Activated effector memory CD4-positive, alpha-beta T cell treated with anti-CD3 and anti-CD28 coated beads, Interleukin-2, amount 50 U/mL, for 16 hours (primary cell): ENCODE measurements at regions not wholly inside any gene's neighbourhood (a gene's known extent, or its start where the extent isn't known, plus 50 kb on each side); places are given as distances from the start of the nearest gene placed in this dataset.

Experiments used
- DNase-seq: peaks from one replicate; pipeline ENCODE4 v3.0.0-alpha.2; 2020

DNA sequence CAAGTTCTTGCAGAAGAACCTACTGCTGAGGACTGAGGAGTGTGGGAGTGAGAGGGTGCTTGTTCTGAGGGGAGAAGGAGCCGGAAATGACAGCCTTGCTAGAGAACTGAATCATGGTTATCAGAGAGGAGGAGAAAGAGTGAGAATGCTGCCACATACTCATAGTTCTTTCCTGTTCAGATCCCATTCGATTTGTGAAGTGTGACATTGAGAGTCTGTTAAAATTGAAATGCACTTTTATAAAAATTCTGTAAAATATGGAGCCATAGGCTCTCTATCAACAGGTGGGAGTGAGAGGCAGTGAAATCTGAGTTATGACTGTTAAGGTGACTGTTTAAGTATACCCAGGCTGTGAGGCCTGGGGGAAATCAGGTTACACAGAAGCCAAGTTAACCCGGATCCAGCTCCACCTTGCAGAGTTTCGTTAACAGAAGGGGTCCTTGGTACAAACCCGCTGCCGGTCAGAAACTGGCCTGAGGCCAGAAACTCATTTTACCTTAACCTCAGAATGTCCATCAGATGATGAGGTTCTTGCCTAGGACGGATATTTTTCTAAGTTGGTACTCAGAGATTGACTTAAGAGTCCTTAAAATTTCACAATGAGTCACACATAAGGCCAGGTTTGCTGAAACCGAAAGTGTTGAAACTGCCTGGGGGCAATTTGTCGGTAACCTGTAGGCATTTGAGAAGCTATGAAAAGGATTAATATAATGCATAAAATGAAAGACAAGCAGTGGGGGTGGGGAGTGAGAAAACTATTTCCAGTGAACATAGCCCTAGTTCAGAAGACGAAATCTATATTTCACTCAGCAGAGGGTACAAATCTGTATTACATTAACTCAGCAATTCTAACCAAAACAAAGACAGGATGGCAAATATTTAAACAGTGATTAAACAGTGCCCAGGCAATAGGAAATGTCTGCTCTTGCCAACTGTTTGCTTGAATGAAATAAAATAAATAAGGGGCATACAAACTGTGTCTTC is 350.5 kb downstream of the KCNRG start:
- peak; percentile 81 for DNase-seq

DNA sequence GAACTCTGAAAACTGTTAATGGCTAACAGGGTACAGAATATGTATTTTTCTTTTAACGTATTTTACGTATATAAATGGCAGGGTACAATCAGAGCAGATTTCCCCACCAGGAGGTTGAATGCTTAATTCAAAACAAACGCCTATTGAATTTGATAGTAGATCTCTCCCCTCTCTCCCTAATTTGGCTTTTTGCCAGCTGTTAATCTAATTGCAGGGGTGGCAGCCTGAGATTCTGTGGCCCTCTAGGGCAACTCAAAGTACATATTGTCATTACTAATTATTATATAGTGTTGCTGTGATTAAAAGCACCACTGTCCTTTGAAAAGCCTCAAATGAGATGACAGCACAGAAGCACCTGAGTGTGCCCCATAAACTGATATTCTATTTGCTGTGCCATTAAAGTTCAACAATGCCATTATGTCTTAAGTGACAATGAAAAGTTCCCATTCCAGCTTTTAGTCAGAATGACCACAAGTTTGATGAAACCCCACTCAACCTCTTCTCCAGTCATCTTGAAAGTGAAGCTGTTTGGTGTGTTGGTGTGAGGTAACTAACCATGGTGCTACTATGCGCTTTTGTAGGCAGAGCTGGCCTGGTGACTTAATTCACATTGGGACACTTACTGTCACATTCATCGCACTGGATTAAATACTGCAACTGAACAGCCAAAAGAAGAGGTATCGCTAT is 351.4 kb downstream of the KCNRG start:
- peak; percentile 65 for DNase-seq

DNA sequence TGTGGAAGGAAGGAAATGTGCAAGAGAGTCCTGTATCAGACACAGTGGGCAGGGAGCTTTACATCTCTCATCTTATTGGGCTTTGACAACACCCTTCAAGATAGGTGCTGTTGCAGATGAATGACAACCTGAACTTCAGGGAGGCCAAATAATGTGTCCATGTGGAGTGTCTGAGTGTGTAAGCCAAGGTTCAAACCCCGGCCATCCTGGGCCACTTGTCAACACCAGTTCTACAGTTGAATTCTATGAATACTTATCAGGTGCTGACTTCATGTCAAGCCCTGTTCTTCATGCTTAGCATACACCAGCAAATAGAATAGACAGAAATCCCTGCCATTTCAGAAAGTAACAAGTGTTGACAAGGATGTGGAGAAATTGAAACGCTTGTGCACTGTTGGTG is 354.4 kb downstream of the KCNRG start:
- no peak for DNase-seq

DNA sequence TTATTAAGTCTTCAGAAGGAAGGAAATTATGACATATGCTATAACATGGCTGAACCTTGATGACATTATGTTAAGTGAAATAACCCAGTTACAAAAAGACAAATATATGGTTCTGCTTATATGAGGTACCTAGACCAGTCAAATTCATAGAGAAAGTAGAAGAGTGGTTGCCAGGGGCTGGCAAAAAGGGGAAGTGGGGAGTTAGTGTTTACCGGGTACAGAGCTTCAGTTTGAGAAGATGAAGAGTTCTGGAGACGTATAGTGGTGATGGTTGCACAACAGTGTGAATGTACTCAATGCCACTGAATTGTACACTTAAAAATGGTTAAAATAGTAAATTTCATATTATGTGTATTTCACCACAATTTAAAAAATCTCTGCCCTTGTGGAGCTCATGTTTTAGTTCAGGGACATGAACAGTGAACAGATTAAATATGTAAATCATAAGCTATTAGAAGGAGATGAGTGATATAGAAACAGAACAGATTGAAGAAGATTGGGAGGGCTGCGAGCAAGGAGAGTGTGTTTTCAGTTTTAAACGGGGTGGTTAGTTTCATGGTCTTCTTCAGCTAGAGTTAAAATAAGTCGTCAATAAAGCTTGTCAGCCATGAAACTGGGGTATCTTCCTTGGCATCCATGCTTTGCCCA is 355.2 kb downstream of the KCNRG start:
- DNase-seq, result no peak

DNA sequence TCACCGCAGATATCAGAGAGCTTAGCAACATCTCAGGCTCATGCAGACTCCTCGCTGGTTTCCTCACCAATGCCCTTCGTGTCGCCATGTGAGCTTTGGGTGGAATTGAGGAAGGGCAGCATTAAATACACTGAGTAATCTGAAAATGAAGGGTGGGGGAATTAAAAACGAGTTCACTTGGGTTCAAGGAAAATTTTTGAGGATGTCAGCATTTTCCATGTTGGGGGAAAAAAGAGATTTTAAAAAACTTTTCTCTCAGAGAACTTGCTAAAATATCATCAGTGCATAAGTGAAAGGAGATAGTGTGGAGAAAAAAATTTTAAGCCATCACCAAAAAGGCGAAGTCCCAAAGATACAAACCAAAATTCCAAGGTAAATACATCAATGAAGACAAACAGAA is 359.3 kb downstream of the KCNRG start:
- DNase-seq, result no peak

DNA sequence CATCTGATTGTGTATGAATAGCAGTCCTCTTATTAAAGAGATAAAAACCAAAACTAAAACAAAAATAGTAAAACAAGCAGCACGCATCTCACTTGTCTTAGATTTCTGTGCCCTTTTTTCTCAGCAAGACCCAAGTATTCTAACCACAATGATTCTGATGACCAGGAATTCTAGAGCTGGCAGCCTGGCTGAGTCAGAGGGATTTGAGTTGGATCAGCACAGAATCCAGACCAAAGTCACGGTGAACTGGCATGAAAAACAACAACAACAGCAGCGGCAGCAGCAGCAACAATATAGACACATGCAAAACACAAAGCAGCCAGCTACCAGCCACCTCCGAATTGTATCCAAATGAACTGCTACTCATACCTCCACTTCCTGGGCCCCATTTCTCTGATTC is 360.5 kb downstream of the KCNRG start:
- no peak for DNase-seq

DNA sequence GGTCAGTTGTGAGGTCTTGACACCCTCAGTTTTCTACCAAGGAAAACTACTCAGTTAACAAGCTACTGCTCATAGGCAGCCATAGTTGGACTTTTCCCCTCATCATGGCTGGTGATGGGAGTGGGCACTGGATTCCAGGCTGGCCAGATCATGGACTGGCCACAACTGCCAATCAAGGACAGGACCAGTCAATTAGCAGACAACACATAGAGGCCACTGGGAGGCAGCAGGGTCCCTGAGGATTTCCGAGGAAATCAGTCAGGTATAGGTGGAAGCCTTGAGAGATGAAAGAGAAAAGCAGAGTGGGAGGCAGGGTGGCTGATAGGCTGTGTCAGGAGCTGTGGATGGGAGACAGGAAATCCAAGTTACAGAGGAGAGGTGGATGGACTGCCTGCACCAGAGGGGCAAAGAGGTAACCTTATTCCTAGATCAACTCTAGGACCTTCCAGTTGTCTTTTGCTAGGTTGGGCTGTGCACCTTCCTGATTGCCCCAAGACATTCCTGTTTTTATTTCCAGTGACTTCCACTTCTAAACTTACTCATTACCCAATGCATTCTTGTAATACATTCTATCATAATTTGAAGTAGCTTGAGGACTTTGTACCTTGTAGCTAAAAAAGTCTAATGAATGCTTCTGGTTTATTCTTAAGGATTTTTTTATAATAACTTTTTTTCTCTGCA is 361.8 kb downstream of the KCNRG start:
- DNase-seq, result no peak

DNA sequence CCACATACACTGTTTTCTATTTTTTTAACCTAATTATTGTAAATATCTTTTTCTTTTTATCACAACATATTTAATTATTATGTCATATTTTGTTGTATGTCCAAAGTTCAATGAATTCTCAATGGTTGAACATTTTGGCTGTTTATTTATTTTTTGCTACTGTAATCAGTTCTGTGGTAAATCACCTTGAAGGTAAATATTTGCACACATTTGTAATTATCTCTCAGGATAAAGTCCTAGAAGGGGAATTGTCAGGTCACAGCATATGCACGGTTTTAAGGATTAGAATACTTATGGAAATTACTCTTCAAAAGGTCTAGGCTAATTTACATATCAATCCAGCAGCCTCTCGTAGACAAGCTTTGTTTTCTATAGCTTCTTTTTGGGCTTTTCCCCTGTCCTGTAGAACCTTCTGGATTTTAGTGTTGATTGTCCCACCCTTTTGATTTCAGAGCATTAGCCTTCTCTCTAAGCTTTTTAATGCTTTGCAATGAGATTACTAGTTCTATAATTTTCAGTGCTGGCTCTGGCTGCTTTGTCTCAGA is 362.6 kb downstream of the KCNRG start:
- no peak for DNase-seq

DNA sequence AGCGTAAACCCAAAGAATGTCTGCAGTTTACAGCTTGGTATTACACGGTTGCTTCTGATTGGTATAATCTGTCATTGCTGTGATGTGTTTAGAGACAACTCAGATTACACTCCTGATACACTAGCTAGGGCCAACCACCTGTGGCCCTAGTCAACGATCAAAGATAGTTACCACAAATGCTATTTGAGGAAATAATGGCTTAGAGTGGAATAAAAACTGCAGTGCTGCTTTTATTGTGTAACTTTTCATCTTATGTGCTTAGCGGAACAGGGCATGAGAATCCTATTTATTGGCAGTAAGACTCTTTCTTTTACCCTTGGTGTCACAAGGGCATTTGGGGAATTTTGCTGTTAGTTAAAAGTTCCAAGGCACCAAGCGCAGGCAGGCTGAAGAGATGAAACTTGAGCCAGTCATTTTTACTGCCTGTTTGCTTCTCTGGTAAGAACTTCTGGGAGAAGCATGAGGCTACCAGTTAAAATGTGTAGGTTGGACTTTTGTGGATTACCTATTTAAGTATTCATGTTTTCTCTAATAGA is 363.3 kb downstream of the KCNRG start:
- no peak for DNase-seq

DNA sequence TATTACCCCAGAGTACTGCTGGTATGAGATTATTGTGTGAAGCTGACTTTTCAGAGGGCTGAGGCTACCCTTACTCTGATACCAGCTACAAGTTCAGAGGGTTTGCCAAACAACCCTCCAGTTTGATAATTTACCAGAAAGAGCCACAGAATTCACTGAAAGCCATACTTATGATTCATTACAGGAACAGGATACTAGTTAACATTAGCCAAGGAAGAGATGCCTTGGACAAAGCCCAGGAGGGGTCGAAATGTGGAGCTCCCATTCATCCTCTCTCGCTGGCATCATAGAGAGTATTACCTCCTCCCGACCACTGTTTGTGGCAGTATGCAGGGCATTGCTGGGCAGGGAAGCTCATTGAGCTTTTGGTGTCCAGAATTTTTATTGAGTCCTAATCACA is 364.3 kb downstream of the KCNRG start:
- DNase-seq, result no peak

DNA sequence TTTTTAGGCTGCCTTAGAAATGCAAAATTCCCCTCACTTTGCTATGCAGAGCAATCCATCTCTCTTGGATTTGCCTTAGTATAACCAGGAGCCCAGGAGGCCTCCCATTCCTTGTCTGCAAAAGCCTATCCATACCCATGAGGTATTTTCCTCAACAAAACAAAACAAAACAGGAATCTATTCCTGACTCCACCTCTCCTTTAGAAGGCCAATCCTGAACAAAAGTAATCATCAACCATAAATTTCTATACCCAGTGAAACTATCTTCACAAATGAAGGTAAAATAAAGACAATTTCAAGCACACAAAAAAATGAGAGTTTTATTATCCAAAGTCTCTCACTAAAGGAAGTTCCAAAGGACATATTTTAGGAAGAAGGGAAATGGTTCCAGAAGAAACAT is 365.7 kb downstream of the KCNRG start:
- no peak for DNase-seq

DNA sequence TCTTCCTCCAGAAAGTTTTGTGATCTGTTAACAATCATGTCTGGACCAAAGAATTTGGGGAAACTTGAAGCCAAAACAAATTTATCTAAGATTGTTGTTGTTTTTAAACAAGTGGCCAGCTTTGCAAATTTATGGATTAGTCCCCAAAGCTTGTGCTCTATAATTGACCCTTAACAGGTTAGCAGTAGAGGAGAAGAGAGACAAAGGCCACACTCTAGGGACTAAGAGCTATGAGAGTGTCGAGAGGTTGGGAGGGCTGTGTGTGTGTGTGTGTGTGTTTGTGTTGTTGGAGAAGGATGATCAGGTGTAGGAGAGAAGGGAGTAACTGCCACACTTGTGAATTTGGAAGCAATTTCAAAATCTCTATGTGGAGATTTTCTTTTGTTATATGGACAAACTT is 367.3 kb downstream of the KCNRG start:
- no peak for DNase-seq

DNA sequence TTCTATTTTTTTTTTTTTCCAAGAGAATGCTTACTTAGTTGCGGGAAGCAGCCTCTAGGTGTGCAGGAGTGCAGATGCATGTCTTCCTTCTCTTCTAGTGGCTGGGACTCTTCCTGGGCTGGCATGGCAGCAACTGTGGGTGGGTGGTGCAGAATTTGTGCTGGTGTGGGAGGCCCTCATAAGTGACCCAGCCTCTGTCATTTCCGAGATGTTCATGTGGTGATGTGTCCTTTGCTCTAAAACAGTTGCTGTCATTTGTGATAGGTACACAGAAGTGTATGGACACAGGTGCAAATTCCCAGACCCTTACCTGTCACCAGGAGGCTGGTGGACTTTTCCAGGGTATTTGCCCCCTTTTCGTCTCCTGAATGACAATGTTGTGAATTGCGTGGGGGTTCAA is 367.7 kb downstream of the KCNRG start:
- DNase-seq, result no peak

DNA sequence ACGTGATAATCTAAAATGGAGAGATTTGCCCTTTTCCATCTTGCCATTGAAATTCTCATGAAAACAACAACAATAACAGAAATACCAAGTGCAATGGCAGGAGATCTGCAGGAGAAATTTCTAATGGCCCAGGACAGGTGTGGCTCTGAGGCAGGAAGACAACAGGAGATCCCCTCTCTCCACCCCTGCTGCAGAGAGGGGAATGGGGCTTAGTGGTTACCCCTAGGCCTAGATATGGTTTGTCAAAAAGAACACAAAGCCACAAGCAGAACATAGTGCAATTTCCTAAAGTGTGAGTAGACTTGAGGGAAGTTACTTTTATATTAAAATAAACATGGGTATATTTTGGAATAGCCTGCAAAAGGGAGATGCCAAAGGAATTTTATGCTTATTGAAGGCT is 369.5 kb downstream of the KCNRG start:
- DNase-seq, result no peak

DNA sequence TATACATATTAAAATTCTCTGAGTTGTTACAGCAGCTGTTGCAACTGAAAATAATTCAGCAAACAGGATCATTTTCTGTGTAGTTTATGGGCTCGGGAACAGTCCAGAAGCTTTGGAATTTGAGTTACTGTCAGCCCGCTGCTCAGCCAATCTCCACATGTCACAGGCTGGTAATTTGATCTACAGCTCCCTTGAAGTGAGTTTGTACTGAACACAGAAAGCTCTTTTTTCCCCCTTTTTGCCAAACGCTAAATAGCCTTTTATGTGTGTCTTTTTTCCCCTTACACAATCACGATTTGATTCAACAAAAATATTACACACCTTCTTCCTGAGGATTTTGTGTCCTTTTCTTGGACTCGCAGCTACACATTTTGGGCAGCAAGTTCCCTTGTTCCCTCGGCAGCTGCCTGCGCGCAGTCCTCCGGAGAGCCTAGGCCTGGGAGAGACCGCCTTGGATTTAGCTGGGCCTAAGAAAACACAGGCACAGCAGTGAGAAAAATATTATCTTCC is 371.4 kb downstream of the KCNRG start:
- DNase-seq, result no peak

DNA sequence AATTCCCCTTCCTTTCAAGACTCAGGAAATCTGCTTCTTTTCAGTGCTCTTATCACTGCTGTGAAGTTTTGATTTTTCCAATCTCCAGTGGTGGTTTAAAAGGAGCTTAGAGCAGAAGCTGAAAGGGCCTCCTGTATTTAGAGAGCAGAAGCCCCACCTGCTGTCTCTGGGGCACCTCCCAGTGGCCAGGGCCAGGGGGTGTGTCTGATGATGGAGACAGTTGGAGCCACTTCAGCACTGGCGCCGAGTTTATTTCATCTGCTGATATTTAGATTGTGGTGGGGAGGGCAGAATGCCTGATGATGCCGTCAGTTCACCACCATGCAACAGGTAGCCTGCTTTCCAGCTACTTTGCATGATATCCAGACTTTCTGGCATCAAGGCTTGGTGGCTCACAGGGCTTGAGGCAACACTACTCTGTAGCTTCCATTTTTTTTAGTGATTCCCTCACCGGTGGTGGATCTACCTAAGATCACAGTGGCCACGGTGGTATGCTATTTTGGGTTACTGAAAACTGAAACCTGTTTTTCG is 371.9 kb downstream of the KCNRG start:
- peak; percentile 78 for DNase-seq

DNA sequence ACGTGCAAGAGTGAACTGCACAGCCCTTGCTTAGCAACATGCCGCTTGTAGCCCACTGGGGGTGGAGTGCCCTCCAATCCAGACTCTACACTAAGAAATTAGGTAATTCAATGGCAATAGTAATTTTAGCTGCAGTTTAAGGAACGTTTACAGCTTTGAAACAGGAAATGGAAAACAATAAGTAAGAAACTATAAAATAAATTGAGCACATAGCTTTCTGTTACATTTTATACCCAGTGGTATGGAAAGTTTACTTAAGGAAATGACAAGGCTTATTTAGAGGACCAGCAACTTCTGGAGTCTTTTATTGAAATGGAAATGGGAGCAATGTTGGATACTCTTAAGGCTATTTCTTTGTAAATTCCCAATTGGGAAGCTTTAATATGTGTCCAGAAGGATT is 373.2 kb downstream of the KCNRG start:
- no peak for DNase-seq

DNA sequence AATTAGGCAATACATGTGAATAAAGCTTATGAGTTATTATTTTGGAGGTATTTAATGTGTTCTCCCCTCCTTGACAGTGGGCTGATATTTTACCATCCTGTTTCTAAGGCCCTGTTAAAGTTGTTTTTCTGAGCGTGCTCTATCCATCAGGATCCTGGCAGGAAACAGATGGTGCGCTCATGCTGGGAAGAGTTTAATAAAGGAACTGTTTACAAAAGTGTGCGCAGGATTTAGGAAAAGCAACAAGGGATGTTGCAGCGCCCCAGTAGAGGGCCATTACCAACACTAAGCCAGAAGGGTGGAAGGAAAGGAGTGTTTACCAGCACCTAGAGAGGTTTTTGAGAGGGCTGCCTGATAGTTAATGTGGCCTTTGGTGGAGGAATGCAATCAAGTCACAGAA is 374.5 kb downstream of the KCNRG start:
- no peak for DNase-seq

DNA sequence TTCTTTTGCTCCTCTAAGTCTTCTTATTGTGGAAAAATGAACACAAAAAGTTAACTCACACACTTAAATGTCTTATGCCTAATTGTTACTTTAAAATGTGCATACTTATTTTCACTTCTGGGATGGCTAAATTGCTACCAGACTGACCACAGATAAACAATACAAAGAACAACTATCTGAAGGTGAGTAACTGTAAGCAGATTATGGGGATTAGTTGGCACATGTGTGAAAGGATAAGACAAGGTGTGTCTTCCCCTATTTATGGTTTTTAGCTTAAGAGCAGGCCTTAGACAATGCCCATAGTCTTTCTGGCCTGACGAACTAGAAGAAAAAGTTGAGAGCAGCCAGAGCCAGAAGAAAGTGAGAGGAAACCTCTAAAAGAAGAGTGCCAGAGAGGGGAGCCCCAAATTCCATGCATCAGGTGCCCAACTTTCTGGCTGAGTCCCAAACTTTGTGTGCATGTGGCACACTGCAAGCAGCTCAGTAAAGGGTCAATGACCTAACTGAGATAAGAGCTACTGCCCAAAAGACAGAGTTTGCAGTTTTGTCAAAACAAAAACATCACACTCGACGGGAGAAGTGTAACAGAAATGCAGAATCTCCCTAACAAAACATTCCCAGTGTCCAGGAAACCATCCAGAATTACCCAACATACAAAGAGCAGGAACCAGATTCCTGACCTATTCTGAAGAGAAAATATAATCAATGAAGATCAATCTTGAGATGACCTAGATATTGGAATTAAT is 375.4 kb downstream of the KCNRG start:
- no peak for DNase-seq

DNA sequence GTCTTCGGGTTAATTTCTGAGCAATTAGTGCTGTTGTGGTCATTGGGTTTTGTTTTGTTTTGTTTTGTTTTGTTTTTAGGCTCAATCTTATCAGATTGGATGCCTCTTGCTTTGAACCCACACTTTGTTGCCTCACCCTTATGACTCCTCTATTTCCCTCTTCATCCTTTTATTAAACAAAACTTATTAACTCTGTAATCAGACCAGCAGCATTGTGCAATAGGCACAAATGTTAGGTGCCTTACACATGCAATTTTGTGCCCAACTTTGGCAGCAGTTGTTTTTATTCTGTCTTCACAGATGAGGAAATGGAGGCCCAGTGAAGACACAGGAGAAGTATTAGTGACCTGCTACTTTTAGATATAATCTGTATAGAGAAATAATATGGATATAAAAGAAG is 377.7 kb downstream of the KCNRG start:
- DNase-seq, result no peak

DNA sequence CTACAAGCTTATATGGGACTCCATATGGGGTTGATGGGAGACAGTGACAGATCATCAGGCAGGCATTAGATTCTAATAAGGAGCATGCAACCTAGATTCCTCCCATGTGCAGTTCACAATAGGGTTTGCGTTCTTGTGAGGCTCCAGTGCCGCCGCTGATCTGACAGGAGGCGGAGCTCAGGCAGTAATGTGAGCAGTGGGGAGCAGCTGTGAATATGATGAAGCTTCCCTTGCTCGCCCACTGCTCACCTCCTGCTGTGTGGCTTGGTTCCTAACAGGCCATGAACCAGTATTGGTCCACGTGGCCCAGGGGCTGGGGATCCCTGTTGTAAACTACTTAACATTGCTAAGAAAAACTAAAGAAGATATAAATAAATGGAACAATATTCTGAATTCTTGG is 378.4 kb downstream of the KCNRG start:
- DNase-seq, result no peak
